ENCODE measurements at regions not wholly inside any gene's neighbourhood (a gene's known extent, or its start where the extent isn't known, plus 50 kb on each side); places are given as distances from the start of the nearest gene placed in this dataset.
A peak's percentile ranks its signal among the peaks of the same experiment; 100 is the strongest.

GRCh38 chr1:240031009-240031408 lies 60.7 kb upstream of the FMN2 start:
- H2BK20ac ChIP-seq (ENCODE audit: low read depth, low read length): peak overlapping the region; percentile 81
- no peak overlapping the region for H2AK9ac ChIP-seq (replicated peaks; ENCODE audit: low read depth, low read length, poor library complexity)
- ATAC-seq (ENCODE audit: low read depth) (peak; percentile 81), DNase-seq (peak; percentile 97)
- no TSS peak for BruUV-seq (replicated peaks)
- 0 out of 2 replicates have a peak overlapping the region, but pooled peaks have one; percentile 13 for H3K23ac ChIP-seq (ENCODE audit: low read depth, low read length)
- H3K4ac ChIP-seq (ENCODE audit: low read depth, low read length): peak overlapping the region; percentile 58
- dilution Hi-C loops (cut with HindIII; ENCODE audit: low sequenced_read_pairs, unreplicated experiment) (loop anchor here (25.0 kb wide), 1 partner anchor 156 kb away; no protein-coding TSS in a partner anchor), intact Hi-C loops (cut with micrococcal nuclease) (loop anchor here (1.0 kb wide), 2 partner anchors 60 to 118 kb away; partner anchors contain the start of gene FMN2), in situ Hi-C loops (cut with MboI; ENCODE audit: low sequenced_read_pairs) (loop anchor here (5.0 kb wide), 2 partner anchors 121 to 581 kb away; partner anchors contain the start of gene GREM2)
- no CpG with 5 or more reads among the region's 5 CpGs for WGBS, 2 experiments (ENCODE audit: extremely low coverage in 2 of 2, insufficient read length in 1 of 2)
- H4K91ac ChIP-seq (ENCODE audit: insufficient read depth, low read depth, low read length): no peak overlapping the region
- no peak overlapping the region for H3K9ac ChIP-seq (ENCODE audit: low read depth, low read length)
- no peaks in the 10 kb centered on the region for H3K36me3 ChIP-seq (ENCODE audit: control insufficient read depth, insufficient read depth, low read length)
- TF ChIP-seq CTCF (conservative IDR thresholded peaks at IDR 0.05; ENCODE audit: low read depth, low read length) (0 out of 2 replicates have a peak, but pooled peaks have one; percentile 4), NFE2L2 (IDR thresholded peaks at IDR 0.05; ENCODE audit: low read depth, low read length) (no peak), MXI1 (IDR thresholded peaks at IDR 0.05; ENCODE audit: borderline replicate concordance, low read depth, low read length) (no peak), MAFK (IDR thresholded peaks at IDR 0.05; ENCODE audit: low read depth, low read length) (peak; percentile 23; the same call in 1 of the 2 replicates), CEBPB (IDR thresholded peaks at IDR 0.05; ENCODE audit: low read depth, low read length) (no peak; the same call in 1 of the 2 replicates), RAD21 (IDR thresholded peaks at IDR 0.05; ENCODE audit: low read length) (peak; percentile 32; the same call in 1 of the 2 replicates), BHLHE40 (IDR thresholded peaks at IDR 0.05; ENCODE audit: low read depth, low read length) (peak; percentile 59), RCOR1 (IDR thresholded peaks at IDR 0.05; ENCODE audit: insufficient replicate concordance, low read length) (peak; percentile 70), SMC3 (IDR thresholded peaks at IDR 0.05; ENCODE audit: low read depth, low read length) (no peak), CHD1 (IDR thresholded peaks at IDR 0.05; ENCODE audit: low read depth, low read length) (no peak), MAZ (IDR thresholded peaks at IDR 0.05; ENCODE audit: borderline replicate concordance, low read depth, low read length) (no peak), FOS (IDR thresholded peaks at IDR 0.05; ENCODE audit: low read depth, low read length) (peak; percentile 91)
- TF ChIP-seq, protein P1, sequence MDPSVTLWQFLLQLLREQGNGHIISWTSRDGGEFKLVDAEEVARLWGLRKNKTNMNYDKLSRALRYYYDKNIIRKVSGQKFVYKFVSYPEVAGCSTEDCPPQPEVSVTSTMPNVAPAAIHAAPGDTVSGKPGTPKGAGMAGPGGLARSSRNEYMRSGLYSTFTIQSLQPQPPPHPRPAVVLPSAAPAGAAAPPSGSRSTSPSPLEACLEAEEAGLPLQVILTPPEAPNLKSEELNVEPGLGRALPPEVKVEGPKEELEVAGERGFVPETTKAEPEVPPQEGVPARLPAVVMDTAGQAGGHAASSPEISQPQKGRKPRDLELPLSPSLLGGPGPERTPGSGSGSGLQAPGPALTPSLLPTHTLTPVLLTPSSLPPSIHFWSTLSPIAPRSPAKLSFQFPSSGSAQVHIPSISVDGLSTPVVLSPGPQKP (IDR thresholded peaks at IDR 0.05; ENCODE audit: borderline replicate concordance, low read depth, low read length): no peak
- H3K56ac ChIP-seq (ENCODE audit: extremely low read depth, insufficient read depth, low read length): 0 out of 2 replicates have a peak overlapping the region, but pooled peaks have one; percentile 7
- 0 out of 2 replicates have a peak, but pooled peaks cover 3% of the 10 kb centered on the region for H3K9me1 ChIP-seq (ENCODE audit: insufficient read depth, low read length)
- peaks cover 10% of the 10 kb centered on the region for H3K4me1 ChIP-seq (ENCODE audit: control insufficient read depth, insufficient read depth, low read length)
- peak overlapping the region; percentile 98 for H2BK5ac ChIP-seq (ENCODE audit: low read depth, low read length, poor library complexity, severe bottlenecking)
- no peaks in the 10 kb centered on the region for H3K9me3 ChIP-seq (ENCODE audit: control insufficient read depth, insufficient read depth, low read length)
- no peak overlapping the region for H3K27ac ChIP-seq (ENCODE audit: insufficient read depth, low read length)
- no peak overlapping the region for H2AFZ ChIP-seq (replicated peaks; ENCODE audit: low read length, poor library complexity)
- no peak overlapping the region for H3K4me3 ChIP-seq (ENCODE audit: insufficient read depth, low read depth, low read length)
- ChIA-PET CTCF (interaction anchor here (0.7 to 1.0 kb wide), 2 partner anchors 25 to 112 kb away, joined by 3 to 7 read pairs; no protein-coding TSS in a partner anchor), POLR2A (ENCODE audit: unreplicated experiment) (no interaction called here)
- H3K79me1 ChIP-seq (ENCODE audit: low read depth in 1 of 2, low read length in 2 of 2): no peaks in the 10 kb centered on the region; a peak in 1 of 4 replicates
- no peak overlapping the region for H4K5ac ChIP-seq (ENCODE audit: low read depth, low read length)
- no peak overlapping the region for H2AK5ac ChIP-seq (ENCODE audit: low read depth, low read length)
- H2BK15ac ChIP-seq (ENCODE audit: low read depth, low read length): no peak overlapping the region
- H3K27me3 ChIP-seq (ENCODE audit: control insufficient read depth, insufficient read depth, low read length): no peaks in the 10 kb centered on the region
- H3K18ac ChIP-seq (ENCODE audit: low read depth, low read length): peak overlapping the region; percentile 25; the same call in 1 of the 2 replicates
- peak overlapping the region; percentile 70 for H2BK120ac ChIP-seq (ENCODE audit: low read depth, low read length)
- H4K20me1 ChIP-seq (ENCODE audit: insufficient read depth, low read length): no peaks in the 10 kb centered on the region
- peak overlapping the region in 1 of 2 experiments; percentile 78; a peak in 1 of 4 replicates for H4K8ac ChIP-seq (ENCODE audit: low read depth in 2 of 2, low read length in 2 of 2)
- H3K14ac ChIP-seq (replicated peaks; ENCODE audit: low read depth, low read length): no peak overlapping the region; the same call in 1 of the 2 replicates
- peak overlapping the region; percentile 48; the same call in 1 of the 2 replicates for H3K4me2 ChIP-seq (ENCODE audit: low read depth, low read length)

Measured in IMR-90 (cell line).